Neural progenitor cell (in vitro differentiated cells): ENCODE measurements at regions not wholly inside any gene's neighbourhood (a gene's known extent, or its start where the extent isn't known, plus 50 kb on each side); places are given as distances from the start of the nearest gene placed in this dataset.

ENCODE experiments used
- DNase-seq: peaks from one replicate; pipeline ENCODE4 v3.0.0-alpha.2; 2016; ENCODE audit warnings: low spot score
- H2AFZ ChIP-seq: fragments of 200-600 bp; sonication (generic); replicated peaks from 2 replicates; pipeline ENCODE4 v1.6.1; 2016; ENCODE audit warnings: antibody characterized with exemption
- H3F3A ChIP-seq: fragments of 200-600 bp; sonication (generic); 2 replicates; pipeline ENCODE4 v1.6.1; 2016; ENCODE audit warnings: antibody characterized with exemption, low read depth
- H3K27ac ChIP-seq: fragments of 200-600 bp; sonication (generic); 2 replicates; pipeline ENCODE4 v1.5.1; 2016; ENCODE audit warnings: mild to moderate bottlenecking
- H3K27me3 ChIP-seq: fragments of 200-600 bp; sonication (generic); 2 replicates; pipeline ENCODE4 v1.6.1; 2016; ENCODE audit warnings: mild to moderate bottlenecking, moderate library complexity
- H3K36me3 ChIP-seq: fragments of 200-600 bp; sonication (generic); 2 replicates; pipeline ENCODE4 v1.5.1; 2016
- H3K4me1 ChIP-seq: fragments of 200-600 bp; sonication (generic); 2 replicates; pipeline ENCODE4 v1.6.1; 2016; ENCODE audit warnings: mixed run types
- H3K4me2 ChIP-seq: fragments of 200-600 bp; sonication (generic); 2 replicates; pipeline ENCODE4 v1.6.1; 2016
- H3K4me3 ChIP-seq: fragments of 200-600 bp; sonication (generic); 2 replicates; pipeline ENCODE4 v1.5.1; 2016
- H3K79me2 ChIP-seq: fragments of 200-600 bp; sonication (generic); 2 replicates; pipeline ENCODE4 v1.6.1; 2016; ENCODE audit warnings: low read depth
- H3K9ac ChIP-seq: fragments of 200-600 bp; sonication (generic); 2 replicates; pipeline ENCODE4 v1.6.1; 2016
- H3K9me3 ChIP-seq: fragments of 200-600 bp; sonication (generic); 2 replicates; pipeline ENCODE4 v1.5.1; 2016; ENCODE audit warnings: low read depth
- H4K20me1 ChIP-seq: fragments of 200-600 bp; sonication (generic); 2 replicates; pipeline ENCODE4 v1.6.1; 2016; ENCODE audit warnings: low read depth
- H3K27ac Mint-ChIP-seq: 3 replicates; pipeline ENCODE4 v1.8.0; 2021; ENCODE audit warnings: mixed read lengths
- H3K27me3 Mint-ChIP-seq: 2 replicates; pipeline ENCODE4 v1.8.0; 2022; ENCODE audit warnings: low read depth, mild to moderate bottlenecking, inconsistent platforms, moderate library complexity, mixed read lengths; ENCODE audit not compliant: insufficient read depth
- H3K36me3 Mint-ChIP-seq: 3 replicates; pipeline ENCODE4 v1.8.0; 2021; ENCODE audit warnings: mixed read lengths
- H3K4me1 Mint-ChIP-seq: 3 replicates; pipeline ENCODE4 v1.8.0; 2021; ENCODE audit warnings: mixed read lengths
- H3K4me3 Mint-ChIP-seq: 3 replicates; pipeline ENCODE4 v1.8.0; 2021; ENCODE audit warnings: mild to moderate bottlenecking, moderate library complexity, mixed read lengths
- H3K9me3 Mint-ChIP-seq: 3 replicates; pipeline ENCODE4 v1.8.0; 2020; ENCODE audit warnings: mixed read lengths
- EZH2 ChIP-seq: fragments of 200-600 bp; sonication (generic); IDR thresholded peaks from 2 replicates; pipeline ENCODE4 v1.6.1; 2017; ENCODE audit warnings: antibody characterized with exemption, mild to moderate bottlenecking, moderate library complexity
- EZH2phosphoT487 ChIP-seq: fragments of 200-600 bp; sonication (generic); IDR thresholded peaks from 2 replicates; pipeline ENCODE4 v1.6.1; 2017; ENCODE audit warnings: antibody characterized with exemption
- TF ChIP-seq, protein P1 (sequence below): fragments of 200-600 bp; sonication (generic); IDR thresholded peaks from 2 replicates; pipeline ENCODE4 v1.5.1; 2017; ENCODE audit warnings: antibody characterized with exemption, mild to moderate bottlenecking

- Histone ChIP-seq H2AFZ (no peak overlapping the region), H3K27me3 (no peaks in the 10 kb centered on the region), H3K36me3 (no peaks in the 10 kb centered on the region), H3K27ac (no peak overlapping the region), H3K4me2 (no peak overlapping the region), H3K4me3 (no peak overlapping the region), H3K9me3 (no peaks in the 10 kb centered on the region), H4K20me1 (no peaks in the 10 kb centered on the region), H3K79me2 (no peaks in the 10 kb centered on the region), H3K9ac (no peak overlapping the region), H3F3A (no peaks in the 10 kb centered on the region), H3K4me1 (no peaks in the 10 kb centered on the region)
- Mint-ChIP-seq H3K4me1 (no peaks in the 10 kb centered on the region), H3K27ac (no peak overlapping the region), H3K4me3 (no peak overlapping the region), H3K36me3 (no peaks in the 10 kb centered on the region), H3K9me3 (no peaks in the 10 kb centered on the region), H3K27me3 (peaks cover 8% of the 10 kb centered on the region)
- DNase-seq, result no peak
- no peak for TF ChIP-seq EZH2
These were observed 286.2 kb downstream of the TCERG1L start for GRCh38 chr10:131025333-131025732.

DNA sequence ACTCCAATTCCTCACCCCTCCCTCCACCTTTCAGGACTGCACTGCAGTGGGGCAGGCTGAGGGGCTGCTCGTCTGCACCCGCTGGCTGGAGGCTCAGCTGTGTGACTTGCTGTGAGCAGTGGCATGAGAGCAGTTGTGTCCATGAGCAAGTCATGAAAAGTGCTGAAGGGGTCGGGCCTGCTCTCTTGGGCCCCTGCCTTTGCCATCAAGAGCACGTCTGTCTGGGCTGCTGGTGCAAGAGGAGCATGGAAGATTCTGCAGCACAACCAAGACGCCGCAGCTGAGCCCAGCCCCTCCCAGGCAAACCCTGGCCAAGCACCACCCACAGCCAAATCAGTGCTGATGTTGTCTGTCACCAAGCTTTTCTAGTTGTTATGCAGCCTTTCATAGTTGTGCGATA, 284.3 kb downstream of the TCERG1L start:
- H3K9ac ChIP-seq, result no peak overlapping the region
- no peaks in the 10 kb centered on the region for H3K4me1 ChIP-seq
- Mint-ChIP-seq H3K4me1 (no peaks in the 10 kb centered on the region), H3K27ac (no peak overlapping the region), H3K9me3 (no peaks in the 10 kb centered on the region), H3K4me3 (no peak overlapping the region), H3K36me3 (no peaks in the 10 kb centered on the region), H3K27me3 (peaks cover 3% of the 10 kb centered on the region)
- no peaks in the 10 kb centered on the region for H3K36me3 ChIP-seq
- H4K20me1 ChIP-seq, result no peaks in the 10 kb centered on the region
- H3F3A ChIP-seq, result no peaks in the 10 kb centered on the region
- H3K9me3 ChIP-seq, result no peaks in the 10 kb centered on the region
- no peak for DNase-seq
- H3K27me3 ChIP-seq, result no peaks in the 10 kb centered on the region
- no peaks in the 10 kb centered on the region for H3K79me2 ChIP-seq
- no peak overlapping the region for H3K4me3 ChIP-seq
- TF ChIP-seq, protein P1, sequence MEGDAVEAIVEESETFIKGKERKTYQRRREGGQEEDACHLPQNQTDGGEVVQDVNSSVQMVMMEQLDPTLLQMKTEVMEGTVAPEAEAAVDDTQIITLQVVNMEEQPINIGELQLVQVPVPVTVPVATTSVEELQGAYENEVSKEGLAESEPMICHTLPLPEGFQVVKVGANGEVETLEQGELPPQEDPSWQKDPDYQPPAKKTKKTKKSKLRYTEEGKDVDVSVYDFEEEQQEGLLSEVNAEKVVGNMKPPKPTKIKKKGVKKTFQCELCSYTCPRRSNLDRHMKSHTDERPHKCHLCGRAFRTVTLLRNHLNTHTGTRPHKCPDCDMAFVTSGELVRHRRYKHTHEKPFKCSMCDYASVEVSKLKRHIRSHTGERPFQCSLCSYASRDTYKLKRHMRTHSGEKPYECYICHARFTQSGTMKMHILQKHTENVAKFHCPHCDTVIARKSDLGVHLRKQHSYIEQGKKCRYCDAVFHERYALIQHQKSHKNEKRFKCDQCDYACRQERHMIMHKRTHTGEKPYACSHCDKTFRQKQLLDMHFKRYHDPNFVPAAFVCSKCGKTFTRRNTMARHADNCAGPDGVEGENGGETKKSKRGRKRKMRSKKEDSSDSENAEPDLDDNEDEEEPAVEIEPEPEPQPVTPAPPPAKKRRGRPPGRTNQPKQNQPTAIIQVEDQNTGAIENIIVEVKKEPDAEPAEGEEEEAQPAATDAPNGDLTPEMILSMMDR, result no peak
- TF ChIP-seq EZH2 (no peak), EZH2phosphoT487 (no peak)
- no peak overlapping the region for H3K27ac ChIP-seq
- no peak overlapping the region for H2AFZ ChIP-seq
- H3K4me2 ChIP-seq, result no peak overlapping the region

DNA sequence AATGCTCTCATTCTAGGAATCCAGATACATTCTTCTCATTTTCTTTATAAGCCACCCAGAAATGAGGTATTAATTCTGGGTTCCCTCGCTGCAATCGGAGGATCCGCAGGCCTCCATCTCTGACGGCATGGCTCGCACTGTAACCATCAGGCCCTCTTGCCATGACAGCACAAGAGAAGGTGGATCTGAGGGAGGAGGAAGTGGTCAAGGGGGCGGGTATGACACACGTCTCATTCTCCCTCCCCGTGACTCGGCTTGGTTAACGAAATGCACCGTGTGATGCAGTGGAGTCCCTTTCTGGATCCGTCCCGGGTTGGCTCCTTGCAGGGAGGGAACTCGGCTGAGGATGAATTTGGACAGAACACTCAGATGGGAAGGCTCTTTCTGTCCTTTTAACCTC, 280.2 kb downstream of the TCERG1L start:
- Histone ChIP-seq H3F3A (no peaks in the 10 kb centered on the region), H4K20me1 (no peaks in the 10 kb centered on the region), H3K79me2 (no peaks in the 10 kb centered on the region), H3K4me3 (no peak overlapping the region), H3K9me3 (no peaks in the 10 kb centered on the region), H3K27ac (no peak overlapping the region), H3K4me2 (no peak overlapping the region), H3K4me1 (peaks cover 7% of the 10 kb centered on the region), H3K27me3 (no peaks in the 10 kb centered on the region), H3K9ac (no peak overlapping the region), H3K36me3 (no peaks in the 10 kb centered on the region), H2AFZ (no peak overlapping the region)
- H3K27me3 Mint-ChIP-seq, result peaks cover 2% of the 10 kb centered on the region
- H3K27ac Mint-ChIP-seq, result no peak overlapping the region
- no peak for DNase-seq
- H3K4me3 Mint-ChIP-seq, result no peak overlapping the region
- no peaks in the 10 kb centered on the region for H3K9me3 Mint-ChIP-seq
- H3K36me3 Mint-ChIP-seq, result no peaks in the 10 kb centered on the region
- peaks cover 5% of the 10 kb centered on the region for H3K4me1 Mint-ChIP-seq
- TF ChIP-seq EZH2 (no peak), EZH2phosphoT487 (no peak)
- TF ChIP-seq, protein P1, result no peak

- TF ChIP-seq EZH2 (no peak), EZH2phosphoT487 (no peak)
- TF ChIP-seq, protein P1, result no peak
These were observed 279.0 kb downstream of the TCERG1L start for GRCh38 chr10:131032329-131033165.

More at GRCh38 chr10:131032329-131033165, 279.0 kb downstream of the TCERG1L start:
- Histone ChIP-seq H3K27me3 (no peaks in the 10 kb centered on the region), H3K9me3 (no peaks in the 10 kb centered on the region), H3K27ac (no peak overlapping the region), H3K36me3 (no peaks in the 10 kb centered on the region), H3K4me2 (no peak overlapping the region), H3K9ac (no peak overlapping the region), H4K20me1 (no peaks in the 10 kb centered on the region), H3K79me2 (no peaks in the 10 kb centered on the region), H3K4me3 (no peak overlapping the region), H3F3A (no peaks in the 10 kb centered on the region), H3K4me1 (peaks cover 7% of the 10 kb centered on the region), H2AFZ (no peak overlapping the region)
- Mint-ChIP-seq H3K4me1 (peaks cover 5% of the 10 kb centered on the region), H3K27me3 (peaks cover 3% of the 10 kb centered on the region), H3K4me3 (no peak overlapping the region), H3K27ac (no peak overlapping the region), H3K36me3 (no peaks in the 10 kb centered on the region), H3K9me3 (no peaks in the 10 kb centered on the region)
- DNase-seq, result no peak
